ENCODE measurements at regions not wholly inside any gene's neighbourhood (a gene's known extent, or its start where the extent isn't known, plus 50 kb on each side); places are given as distances from the start of the nearest gene placed in this dataset.

DNA sequence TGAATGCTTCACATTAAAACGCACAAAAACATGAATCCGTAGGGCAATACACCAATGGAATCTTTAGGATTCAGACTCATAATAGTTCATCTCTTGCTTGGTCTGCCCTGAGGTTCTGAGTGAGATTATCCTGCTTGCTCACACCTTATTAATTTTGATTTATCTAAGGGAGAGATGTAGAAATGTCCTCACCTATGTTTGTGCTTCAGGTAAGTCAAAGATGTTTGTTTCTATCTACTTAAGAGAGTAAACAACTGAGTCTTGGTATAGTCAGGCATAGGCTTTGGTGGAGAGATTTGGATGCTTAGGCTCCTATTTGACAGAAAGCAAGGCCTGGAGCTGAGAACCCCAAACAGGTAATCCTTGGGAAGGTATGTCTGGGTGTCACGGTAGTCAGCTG is 231.0 kb upstream of the TNP1 start:
- 90 to 95% (median 94%) methylated on average over 3 of the region's 3 CpGs for WGBS, 3 donors
- ATAC-seq, result no peak
- no peaks in the 10 kb centered on the region for H3K36me3 ChIP-seq (ENCODE audit: insufficient read depth in 1 of 2, low read depth in 1 of 2)
- H3K27me3 ChIP-seq (ENCODE audit: insufficient read depth in 3 of 3, low read length in 2 of 3), result no peaks in the 10 kb centered on the region
- intact Hi-C loops (cut with DNase I), result no loop called here
- no peak for DNase-seq
- TF ChIP-seq, protein P1, sequence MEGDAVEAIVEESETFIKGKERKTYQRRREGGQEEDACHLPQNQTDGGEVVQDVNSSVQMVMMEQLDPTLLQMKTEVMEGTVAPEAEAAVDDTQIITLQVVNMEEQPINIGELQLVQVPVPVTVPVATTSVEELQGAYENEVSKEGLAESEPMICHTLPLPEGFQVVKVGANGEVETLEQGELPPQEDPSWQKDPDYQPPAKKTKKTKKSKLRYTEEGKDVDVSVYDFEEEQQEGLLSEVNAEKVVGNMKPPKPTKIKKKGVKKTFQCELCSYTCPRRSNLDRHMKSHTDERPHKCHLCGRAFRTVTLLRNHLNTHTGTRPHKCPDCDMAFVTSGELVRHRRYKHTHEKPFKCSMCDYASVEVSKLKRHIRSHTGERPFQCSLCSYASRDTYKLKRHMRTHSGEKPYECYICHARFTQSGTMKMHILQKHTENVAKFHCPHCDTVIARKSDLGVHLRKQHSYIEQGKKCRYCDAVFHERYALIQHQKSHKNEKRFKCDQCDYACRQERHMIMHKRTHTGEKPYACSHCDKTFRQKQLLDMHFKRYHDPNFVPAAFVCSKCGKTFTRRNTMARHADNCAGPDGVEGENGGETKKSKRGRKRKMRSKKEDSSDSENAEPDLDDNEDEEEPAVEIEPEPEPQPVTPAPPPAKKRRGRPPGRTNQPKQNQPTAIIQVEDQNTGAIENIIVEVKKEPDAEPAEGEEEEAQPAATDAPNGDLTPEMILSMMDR (IDR thresholded peaks at IDR 0.05), result no peak
- no peaks in the 10 kb centered on the region for H3K4me1 ChIP-seq
- no peak overlapping the region for H3K27ac ChIP-seq
- H3K9me3 ChIP-seq, result no peaks in the 10 kb centered on the region
- H3K4me3 ChIP-seq, result no peak overlapping the region

DNA sequence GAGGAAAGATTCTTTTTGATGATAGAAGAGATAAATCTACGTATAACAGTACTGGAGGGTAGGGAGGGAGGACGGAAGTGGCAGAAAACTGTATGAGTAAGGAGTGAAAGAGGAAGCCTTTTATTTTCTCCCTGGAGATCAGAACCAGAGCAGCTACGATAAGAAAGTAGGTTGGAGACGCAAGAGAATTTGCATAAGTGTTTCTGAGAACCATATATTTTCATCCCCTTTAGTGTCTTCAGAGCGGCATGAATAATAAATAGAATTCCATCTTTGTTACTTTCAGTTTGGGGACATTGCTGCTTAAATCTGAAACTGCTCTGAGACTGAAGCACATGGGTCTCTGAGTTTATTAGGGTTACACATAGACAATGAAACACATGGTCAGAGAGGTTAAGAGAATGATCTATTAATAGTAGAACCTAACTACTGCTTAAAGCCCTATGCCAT is 230.2 kb upstream of the TNP1 start:
- intact Hi-C loops (cut with DNase I), result no loop called here
- ATAC-seq (peak in 3 of 4 donors; percentile 54 to 67 (median 63)), DNase-seq (no peak)
- Histone ChIP-seq H3K27me3 (ENCODE audit: insufficient read depth in 3 of 3, low read length in 2 of 3) (no peaks in the 10 kb centered on the region), H3K9me3 (no peaks in the 10 kb centered on the region), H3K27ac (no peak overlapping the region), H3K4me3 (peak overlapping the region; percentile 15), H3K4me1 (no peaks in the 10 kb centered on the region), H3K36me3 (ENCODE audit: insufficient read depth in 1 of 2, low read depth in 1 of 2) (no peaks in the 10 kb centered on the region)
- TF ChIP-seq, protein P1 (IDR thresholded peaks at IDR 0.05), result no peak
- 51 to 69% (median 61%) methylated on average over 5 of the region's 5 CpGs for WGBS, 3 donors

DNA sequence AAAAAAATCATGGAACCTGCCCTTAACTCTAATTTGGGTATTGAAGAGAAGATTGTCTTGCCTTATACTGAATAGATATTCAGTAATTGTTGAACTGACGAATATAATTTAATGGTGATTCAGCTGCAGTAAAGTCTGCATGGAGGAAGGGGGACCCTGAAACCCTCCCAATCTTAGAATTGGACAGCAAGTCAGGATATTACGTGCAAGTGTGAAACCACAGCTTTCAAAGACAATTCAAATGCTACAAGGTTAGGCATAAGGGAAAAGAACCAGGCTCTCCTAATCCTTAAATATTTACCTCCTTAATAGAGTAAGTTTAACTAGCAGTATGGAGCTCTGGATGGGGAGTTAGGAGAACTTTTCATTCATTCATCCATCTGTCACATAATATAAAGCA is 226.9 kb upstream of the TNP1 start:
- Histone ChIP-seq H3K27me3 (ENCODE audit: insufficient read depth in 3 of 3, low read length in 2 of 3) (no peaks in the 10 kb centered on the region), H3K36me3 (ENCODE audit: insufficient read depth in 1 of 2, low read depth in 1 of 2) (no peaks in the 10 kb centered on the region), H3K27ac (no peak overlapping the region), H3K4me1 (no peaks in the 10 kb centered on the region), H3K9me3 (no peaks in the 10 kb centered on the region), H3K4me3 (no peak overlapping the region)
- ATAC-seq (no peak), DNase-seq (no peak)
- WGBS, 3 donors, result 93 to 97% (median 97%) methylated on average over 2 of the region's 2 CpGs
- TF ChIP-seq, protein P1 (IDR thresholded peaks at IDR 0.05), result no peak
- intact Hi-C loops (cut with DNase I), result no loop called here

DNA sequence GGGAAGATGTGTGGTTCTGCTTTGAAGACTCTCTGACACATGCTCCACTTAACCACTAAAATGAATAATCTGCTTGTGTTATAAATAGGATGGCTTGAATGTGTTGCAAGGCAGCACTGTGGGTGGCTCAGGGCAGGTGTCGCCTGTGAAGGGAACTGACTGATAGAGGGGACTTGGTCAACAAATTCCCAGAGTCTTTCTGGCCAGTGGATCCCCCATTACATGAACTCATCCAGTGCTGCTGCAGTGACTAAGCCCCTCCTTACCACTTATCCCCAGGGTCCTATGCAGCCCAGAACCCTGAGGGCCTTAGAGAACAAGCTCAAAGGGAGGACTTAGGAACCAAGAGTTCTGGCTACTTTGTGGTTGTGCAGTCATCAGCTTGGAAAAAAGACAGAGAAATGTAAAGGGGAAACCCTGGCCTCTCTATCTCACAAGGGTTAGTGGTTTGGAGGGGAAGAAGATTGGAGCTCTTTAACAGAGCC is 226.2 kb upstream of the TNP1 start:
- no peak overlapping the region for H3K27ac ChIP-seq
- ATAC-seq, result peak; percentile 57 to 80 (median 68)
- intact Hi-C loops (cut with DNase I), result no loop called here

More for the DNA sequence above, 226.2 kb upstream of the TNP1 start:
- H3K4me1 ChIP-seq, result no peaks in the 10 kb centered on the region
- TF ChIP-seq, protein P1 (IDR thresholded peaks at IDR 0.05), result no peak
- no peak overlapping the region for H3K4me3 ChIP-seq
- 83 to 96% (median 95%) methylated on average over 1 of the region's 1 CpG for WGBS, 3 donors
- no peaks in the 10 kb centered on the region for H3K36me3 ChIP-seq (ENCODE audit: insufficient read depth in 1 of 2, low read depth in 1 of 2)
- no peaks in the 10 kb centered on the region for H3K9me3 ChIP-seq
- no peaks in the 10 kb centered on the region for H3K27me3 ChIP-seq (ENCODE audit: insufficient read depth in 3 of 3, low read length in 2 of 3)
- DNase-seq, result no peak

Measured in psoas muscle (tissue), 7 donors.